ENCODE measurements at regions not wholly inside any gene's neighbourhood (a gene's known extent, or its start where the extent isn't known, plus 50 kb on each side); places are given as distances from the start of the nearest gene placed in this dataset.

- DNase-seq (ENCODE audit: low spot score) (no peak), ATAC-seq (ENCODE audit: low read depth) (no peak)
- Histone ChIP-seq H3K4me1 (ENCODE audit: insufficient read depth, poor library complexity, severe bottlenecking) (no peaks in the 10 kb centered on the region), H3K27me3 (ENCODE audit: insufficient read depth, poor library complexity, severe bottlenecking) (no peaks in the 10 kb centered on the region), H3K9me3 (ENCODE audit: severe bottlenecking) (no peaks in the 10 kb centered on the region), H3K4me3 (ENCODE audit: severe bottlenecking) (no peak overlapping the region), H3K36me3 (ENCODE audit: low read depth) (no peaks in the 10 kb centered on the region), H3K27ac (ENCODE audit: poor library complexity, severe bottlenecking) (no peak overlapping the region)
- TF ChIP-seq, protein P1, sequence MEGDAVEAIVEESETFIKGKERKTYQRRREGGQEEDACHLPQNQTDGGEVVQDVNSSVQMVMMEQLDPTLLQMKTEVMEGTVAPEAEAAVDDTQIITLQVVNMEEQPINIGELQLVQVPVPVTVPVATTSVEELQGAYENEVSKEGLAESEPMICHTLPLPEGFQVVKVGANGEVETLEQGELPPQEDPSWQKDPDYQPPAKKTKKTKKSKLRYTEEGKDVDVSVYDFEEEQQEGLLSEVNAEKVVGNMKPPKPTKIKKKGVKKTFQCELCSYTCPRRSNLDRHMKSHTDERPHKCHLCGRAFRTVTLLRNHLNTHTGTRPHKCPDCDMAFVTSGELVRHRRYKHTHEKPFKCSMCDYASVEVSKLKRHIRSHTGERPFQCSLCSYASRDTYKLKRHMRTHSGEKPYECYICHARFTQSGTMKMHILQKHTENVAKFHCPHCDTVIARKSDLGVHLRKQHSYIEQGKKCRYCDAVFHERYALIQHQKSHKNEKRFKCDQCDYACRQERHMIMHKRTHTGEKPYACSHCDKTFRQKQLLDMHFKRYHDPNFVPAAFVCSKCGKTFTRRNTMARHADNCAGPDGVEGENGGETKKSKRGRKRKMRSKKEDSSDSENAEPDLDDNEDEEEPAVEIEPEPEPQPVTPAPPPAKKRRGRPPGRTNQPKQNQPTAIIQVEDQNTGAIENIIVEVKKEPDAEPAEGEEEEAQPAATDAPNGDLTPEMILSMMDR (IDR thresholded peaks at IDR 0.05; ENCODE audit: poor library complexity, severe bottlenecking): no peak
These were observed 983.7 kb downstream of the RAB28 start for GRCh38 chr4:12500409-12500808.

GRCh38 chr4:12499693-12500092 is 984.4 kb downstream of the RAB28 start:
- Histone ChIP-seq H3K4me3 (ENCODE audit: severe bottlenecking) (no peak overlapping the region), H3K27ac (ENCODE audit: poor library complexity, severe bottlenecking) (no peak overlapping the region), H3K4me1 (ENCODE audit: insufficient read depth, poor library complexity, severe bottlenecking) (no peaks in the 10 kb centered on the region), H3K9me3 (ENCODE audit: severe bottlenecking) (no peaks in the 10 kb centered on the region), H3K27me3 (ENCODE audit: insufficient read depth, poor library complexity, severe bottlenecking) (no peaks in the 10 kb centered on the region), H3K36me3 (ENCODE audit: low read depth) (no peaks in the 10 kb centered on the region)
- no peak for ATAC-seq (ENCODE audit: low read depth)
- no peak for DNase-seq (ENCODE audit: low spot score)
- TF ChIP-seq, protein P1 (IDR thresholded peaks at IDR 0.05; ENCODE audit: poor library complexity, severe bottlenecking): no peak

DNA sequence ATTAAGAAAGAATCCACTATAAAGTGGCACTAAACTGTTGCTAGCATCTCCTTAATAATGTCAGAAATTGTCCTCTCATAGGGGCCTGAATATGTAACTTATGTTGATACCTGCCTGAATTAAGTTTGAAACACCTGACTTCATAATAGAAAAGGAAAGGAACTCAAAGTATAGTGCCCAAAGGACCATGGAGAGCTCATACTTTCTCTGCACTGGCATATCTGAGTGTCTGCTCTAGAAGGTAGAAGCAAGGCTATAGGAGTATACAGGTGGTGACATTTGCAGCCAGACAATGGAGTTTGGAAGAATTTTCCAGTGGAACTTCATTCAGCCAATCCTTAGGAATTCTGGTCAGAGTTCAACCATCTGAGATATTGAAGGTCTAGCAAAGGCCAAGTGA is 988.9 kb downstream of the RAB28 start:
- Histone ChIP-seq H3K9me3 (ENCODE audit: severe bottlenecking) (no peaks in the 10 kb centered on the region), H3K27me3 (ENCODE audit: insufficient read depth, poor library complexity, severe bottlenecking) (no peaks in the 10 kb centered on the region), H3K4me3 (ENCODE audit: severe bottlenecking) (no peak overlapping the region), H3K27ac (ENCODE audit: poor library complexity, severe bottlenecking) (no peak overlapping the region), H3K36me3 (ENCODE audit: low read depth) (no peaks in the 10 kb centered on the region), H3K4me1 (ENCODE audit: insufficient read depth, poor library complexity, severe bottlenecking) (no peaks in the 10 kb centered on the region)
- DNase-seq (ENCODE audit: low spot score) (no peak), ATAC-seq (ENCODE audit: low read depth) (no peak)
- TF ChIP-seq, protein P1 (IDR thresholded peaks at IDR 0.05; ENCODE audit: poor library complexity, severe bottlenecking): no peak

DNA sequence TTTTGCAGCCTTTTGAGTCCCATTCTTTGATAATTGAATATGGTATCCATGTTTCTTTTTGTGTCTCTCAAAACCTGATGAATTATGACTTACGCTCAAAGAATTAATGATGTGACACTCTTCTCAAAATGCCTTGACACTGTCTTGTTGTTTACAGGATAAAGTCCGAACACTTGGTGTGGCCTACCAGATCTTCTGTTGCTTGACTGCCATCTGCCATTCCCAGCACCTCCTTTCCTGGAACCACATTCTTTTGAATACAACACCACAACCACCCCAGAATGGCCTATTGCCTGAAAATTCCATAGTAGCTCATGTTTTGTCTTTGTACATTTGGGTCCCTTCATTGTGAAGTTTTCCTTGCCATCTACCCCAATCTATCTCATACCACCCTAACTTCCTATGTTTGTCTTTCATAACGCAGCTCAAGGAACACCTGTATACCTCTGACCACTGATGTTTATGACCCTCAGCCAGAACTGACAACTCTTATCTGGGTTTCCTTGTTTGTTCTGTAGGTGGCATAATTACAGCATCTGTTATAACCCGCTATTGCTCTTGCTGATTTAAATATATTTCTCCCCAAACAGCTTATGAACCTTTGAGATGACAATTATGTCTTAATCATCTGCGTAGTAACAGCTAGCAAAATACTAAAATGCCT is 991.3 kb downstream of the RAB28 start:
- no peak for ATAC-seq (ENCODE audit: low read depth)
- no peak overlapping the region for H3K27ac ChIP-seq (ENCODE audit: poor library complexity, severe bottlenecking)
- DNase-seq (ENCODE audit: low spot score): no peak
- no peak overlapping the region for H3K4me3 ChIP-seq (ENCODE audit: severe bottlenecking)
- H3K27me3 ChIP-seq (ENCODE audit: insufficient read depth, poor library complexity, severe bottlenecking): no peaks in the 10 kb centered on the region
- no peaks in the 10 kb centered on the region for H3K36me3 ChIP-seq (ENCODE audit: low read depth)
- H3K4me1 ChIP-seq (ENCODE audit: insufficient read depth, poor library complexity, severe bottlenecking): no peaks in the 10 kb centered on the region
- no peaks in the 10 kb centered on the region for H3K9me3 ChIP-seq (ENCODE audit: severe bottlenecking)
- TF ChIP-seq, protein P1 (IDR thresholded peaks at IDR 0.05; ENCODE audit: poor library complexity, severe bottlenecking): no peak

- TF ChIP-seq, protein P1 (IDR thresholded peaks at IDR 0.05; ENCODE audit: poor library complexity, severe bottlenecking): no peak
- Histone ChIP-seq H3K27me3 (ENCODE audit: insufficient read depth, poor library complexity, severe bottlenecking) (no peaks in the 10 kb centered on the region), H3K36me3 (ENCODE audit: low read depth) (no peaks in the 10 kb centered on the region), H3K4me3 (ENCODE audit: severe bottlenecking) (no peak overlapping the region), H3K9me3 (ENCODE audit: severe bottlenecking) (no peaks in the 10 kb centered on the region), H3K27ac (ENCODE audit: poor library complexity, severe bottlenecking) (no peak overlapping the region), H3K4me1 (ENCODE audit: insufficient read depth, poor library complexity, severe bottlenecking) (no peaks in the 10 kb centered on the region)
- DNase-seq (ENCODE audit: low spot score): no peak
- no peak for ATAC-seq (ENCODE audit: low read depth)
These were observed 995.5 kb downstream of the RAB28 start for GRCh38 chr4:12488672-12489071.

Data from RWPE2 (cell line).